GM20000 (cell line): ENCODE measurements at regions not wholly inside any gene's neighbourhood (a gene's known extent, or its start where the extent isn't known, plus 50 kb on each side); places are given as distances from the start of the nearest gene placed in this dataset.

Experiments used
- DNase-seq: peaks from one replicate; pipeline ENCODE4 v3.0.0; 2012; ENCODE audit warnings: low spot score
- CTCF ChIP-seq: IDR thresholded peaks from 2 replicates; pipeline ENCODE4 v1.5.1; 2012; ENCODE audit warnings: mild to moderate bottlenecking, control low read depth; ENCODE audit errors: extremely low read depth, missing control alignments

DNA sequence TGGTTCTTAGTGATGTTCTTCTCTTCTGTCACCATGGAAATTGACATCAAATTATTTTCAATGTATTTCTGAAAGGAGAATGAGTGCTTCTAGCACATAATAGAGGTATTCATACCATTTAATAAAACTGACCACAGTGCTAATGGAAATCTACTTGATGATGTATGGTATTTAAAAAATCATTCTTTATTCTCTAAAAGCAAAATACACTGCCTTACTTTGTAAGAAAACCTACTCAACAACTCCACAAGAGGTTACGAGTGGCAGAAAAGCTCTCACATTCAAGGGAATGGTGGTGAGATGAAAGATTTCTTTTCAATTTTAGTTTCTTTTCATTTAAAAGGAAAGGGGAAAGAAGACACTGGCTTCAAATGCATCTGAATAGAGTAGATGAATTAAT, 382.3 kb upstream of the CHST9 start:
- no peak for TF ChIP-seq CTCF
- no peak for DNase-seq

DNA sequence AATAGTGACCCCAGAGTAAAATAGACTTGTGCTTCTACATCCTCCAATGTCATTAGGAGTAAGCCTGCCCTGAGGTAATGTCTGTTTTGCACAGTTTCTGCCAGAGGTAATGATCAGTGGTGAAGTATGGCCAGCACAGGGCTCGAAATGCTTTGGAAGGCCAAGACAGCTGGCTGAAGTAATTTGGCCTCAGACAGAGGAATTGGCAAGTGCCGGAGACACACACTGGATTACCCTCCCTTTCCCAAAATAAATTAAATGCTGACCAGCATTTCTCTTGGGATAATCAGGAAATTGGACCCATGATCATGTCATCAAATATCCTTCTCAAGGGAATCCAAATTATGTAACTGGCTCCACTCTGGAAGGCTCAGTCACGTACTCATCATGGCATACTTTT, 379.0 kb upstream of the CHST9 start:
- TF ChIP-seq CTCF = no peak
- no peak for DNase-seq

GRCh38 chr18:27558388-27559155, 373.5 kb upstream of the CHST9 start:
- no peak for TF ChIP-seq CTCF
- DNase-seq = no peak

- no peak for DNase-seq
- no peak for TF ChIP-seq CTCF
Measured at GRCh38 chr18:27556741-27557140, 371.6 kb upstream of the CHST9 start.

GRCh38 chr18:27549335-27550039, 364.4 kb upstream of the CHST9 start:
- no peak for TF ChIP-seq CTCF
- DNase-seq = no peak

GRCh38 chr18:27546991-27547390, 361.9 kb upstream of the CHST9 start:
- DNase-seq = no peak
- TF ChIP-seq CTCF = no peak

DNA sequence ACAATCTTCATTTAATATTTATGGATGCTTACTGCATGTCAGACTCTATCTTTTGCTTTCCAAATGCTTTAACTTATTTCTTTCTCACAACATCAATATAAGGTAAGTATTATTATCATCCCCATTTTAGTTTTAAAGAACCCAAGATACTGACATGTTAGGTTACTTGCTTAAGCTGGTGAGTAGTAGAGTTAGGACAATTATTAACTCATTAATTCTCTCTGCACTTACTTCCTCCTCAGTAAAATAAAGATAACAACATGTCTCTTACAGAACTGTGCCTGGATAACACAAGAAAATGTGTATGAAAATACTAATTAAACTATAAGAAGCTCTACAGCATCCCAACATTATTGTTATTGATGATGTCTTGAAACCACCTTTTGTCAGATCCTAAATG, 359.1 kb upstream of the CHST9 start:
- DNase-seq = no peak
- TF ChIP-seq CTCF = no peak
